ENCODE measurements at regions not wholly inside any gene's neighbourhood (a gene's known extent, or its start where the extent isn't known, plus 50 kb on each side); places are given as distances from the start of the nearest gene placed in this dataset.

DNA sequence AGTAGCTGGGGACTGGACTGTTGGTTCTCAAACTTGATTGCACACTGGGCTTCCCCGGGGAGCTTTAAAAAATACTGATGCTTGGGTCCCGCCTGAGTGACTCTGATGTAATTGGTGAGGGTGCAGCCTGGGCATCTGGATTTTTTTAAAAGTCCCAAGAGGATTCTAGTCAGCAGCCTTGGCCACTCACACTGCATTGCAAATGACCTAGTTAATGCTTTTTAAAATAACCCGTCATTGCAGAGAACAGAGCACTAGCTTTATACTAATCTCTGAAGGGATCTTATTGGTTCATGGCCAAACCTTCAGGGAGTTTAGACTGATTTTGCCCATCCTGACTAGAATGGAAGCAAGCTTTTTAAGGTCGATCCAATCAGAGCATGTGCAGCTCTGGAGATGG lies 310.6 kb upstream of the PROK2 start:
- TF ChIP-seq, protein P1, sequence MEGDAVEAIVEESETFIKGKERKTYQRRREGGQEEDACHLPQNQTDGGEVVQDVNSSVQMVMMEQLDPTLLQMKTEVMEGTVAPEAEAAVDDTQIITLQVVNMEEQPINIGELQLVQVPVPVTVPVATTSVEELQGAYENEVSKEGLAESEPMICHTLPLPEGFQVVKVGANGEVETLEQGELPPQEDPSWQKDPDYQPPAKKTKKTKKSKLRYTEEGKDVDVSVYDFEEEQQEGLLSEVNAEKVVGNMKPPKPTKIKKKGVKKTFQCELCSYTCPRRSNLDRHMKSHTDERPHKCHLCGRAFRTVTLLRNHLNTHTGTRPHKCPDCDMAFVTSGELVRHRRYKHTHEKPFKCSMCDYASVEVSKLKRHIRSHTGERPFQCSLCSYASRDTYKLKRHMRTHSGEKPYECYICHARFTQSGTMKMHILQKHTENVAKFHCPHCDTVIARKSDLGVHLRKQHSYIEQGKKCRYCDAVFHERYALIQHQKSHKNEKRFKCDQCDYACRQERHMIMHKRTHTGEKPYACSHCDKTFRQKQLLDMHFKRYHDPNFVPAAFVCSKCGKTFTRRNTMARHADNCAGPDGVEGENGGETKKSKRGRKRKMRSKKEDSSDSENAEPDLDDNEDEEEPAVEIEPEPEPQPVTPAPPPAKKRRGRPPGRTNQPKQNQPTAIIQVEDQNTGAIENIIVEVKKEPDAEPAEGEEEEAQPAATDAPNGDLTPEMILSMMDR (IDR thresholded peaks at IDR 0.05): no peak
- no peak for TF ChIP-seq POLR2AphosphoS5 (IDR thresholded peaks at IDR 0.05)

All from transverse colon (tissue), 4 donors.